HCT116 (cell line): ENCODE measurements at regions not wholly inside any gene's neighbourhood (a gene's known extent, or its start where the extent isn't known, plus 50 kb on each side); places are given as distances from the start of the nearest gene placed in this dataset.

Experiments
- ATAC-seq: fragments of 200-7000 bp; cut with Tn5 transposase; 2 replicates; pipeline ENCODE4 v1.9.1; 2020; ENCODE audit warnings: mild to moderate bottlenecking, moderate library complexity
- BruUV-seq: library from RNA; stranded (reverse); fragments of 400-500 nt; replicated peaks from 2 replicates; lab custom pipeline; 2021; lab: Mats Ljungman, UMichigan
- CTCF ChIA-PET: fragments of 300-600 bp; sonication (Branson Sonifier 250); formaldehyde crosslinking; loops from one replicate; lab custom pipeline; 2021; ENCODE audit warnings: antibody characterized with exemption; lab: Charles Lee
- POLR2A ChIA-PET: fragments of 300-600, 350-600 bp; sonication (Branson Sonifier 250); formaldehyde crosslinking; loops from one replicate; lab custom pipeline; 2021; ENCODE audit warnings: antibody characterized with exemption; lab: Charles Lee
- RAD21 ChIA-PET, 2 experiments: fragments of 300-600 bp; sonication (Branson Sonifier 250); formaldehyde crosslinking; loops; one replicate each; lab custom pipeline; 2023; ENCODE audit warnings: low total read pairs in 2 of 2; ENCODE audit not compliant: uncharacterized antibody in 2 of 2, unreplicated experiment in 2 of 2, low non-redundant PET in 1 of 2; lab: Charles Lee
- DNase-seq: peaks from one replicate; pipeline ENCODE4 v3.0.0-alpha.2; 2010; ENCODE audit warnings: low read depth, low spot score
- H2AFZ ChIP-seq: fragments of 200-600 bp; shearing (Covaris generic), sonication (generic); 2 replicates; pipeline ENCODE4 v1.6.1; 2017; ENCODE audit warnings: low read depth, mixed run types, mixed read lengths, antibody characterized with exemption, low read length; ENCODE audit not compliant: poor library complexity, severe bottlenecking
- H3K27ac ChIP-seq: 2 replicates; pipeline ENCODE4 v1.5.1; 2012; ENCODE audit warnings: low read depth, low read length
- H3K27me3 ChIP-seq: fragments of 200-600 bp; sonication (generic); 2 replicates; pipeline ENCODE4 v1.6.1; 2016; ENCODE audit warnings: mixed run types, low read length, mixed read lengths; ENCODE audit not compliant: insufficient read depth
- H3K36me3 ChIP-seq, 2 experiments: fragments of 200-500 bp in 1 of 2; fragments of 200-600 bp in 1 of 2; sonication (Bioruptor generic) in 1 of 2; sonication (generic) in 1 of 2; 2 replicates each; pipeline versions ENCODE4 v1.5.1 to v1.6.1; 2014 to 2016; ENCODE audit warnings: low read length in 2 of 2, inconsistent platforms in 1 of 2, mixed read lengths in 1 of 2, mixed run types in 1 of 2; ENCODE audit not compliant: insufficient read depth in 2 of 2, control insufficient read depth in 1 of 2
- H3K4me1 ChIP-seq, 2 experiments: fragments of 200-600 bp in 1 of 2; sonication (generic) in 1 of 2; 2 replicates each; pipeline versions ENCODE4 v1.5.1 to v1.6.1; 2012 to 2017; ENCODE audit warnings: low read length in 2 of 2, inconsistent platforms in 1 of 2, mild to moderate bottlenecking in 1 of 2, mixed read lengths in 1 of 2, mixed run types in 1 of 2, moderate library complexity in 1 of 2; ENCODE audit not compliant: insufficient read depth in 2 of 2, control insufficient read depth in 1 of 2
- H3K4me2 ChIP-seq: fragments of 200-600 bp; sonication (generic); 2 replicates; pipeline ENCODE4 v1.6.1; 2017; ENCODE audit warnings: mixed run types, low read length, mixed read lengths
- H3K4me3 ChIP-seq, 2 experiments: fragments of 200-600 bp in 1 of 2; sonication (generic) in 1 of 2; replicated peaks in 1 of 2; 2 replicates each; pipeline ENCODE4 v1.5.1; 2011 to 2016; ENCODE audit warnings: low read length in 2 of 2, control low read depth in 1 of 2, low read depth in 1 of 2, mild to moderate bottlenecking in 1 of 2, mixed read lengths in 1 of 2, mixed run types in 1 of 2
- H3K79me2 ChIP-seq: fragments of 200-600 bp; sonication (generic); 2 replicates; pipeline ENCODE4 v1.6.1; 2017; ENCODE audit warnings: mild to moderate bottlenecking, mixed run types, low read length, moderate library complexity, mixed read lengths; ENCODE audit not compliant: insufficient read depth
- H3K9ac ChIP-seq: fragments of 200-600 bp; sonication (generic); 2 replicates; pipeline ENCODE4 v1.6.1; 2016; ENCODE audit warnings: low read length, mixed read lengths
- H3K9me2 ChIP-seq: fragments of 200-600 bp; sonication (generic), shearing (Covaris generic); 2 replicates; pipeline ENCODE4 v1.6.1; 2017; ENCODE audit warnings: mixed run types, mild to moderate bottlenecking, moderate library complexity; ENCODE audit not compliant: insufficient read depth
- H3K9me3 ChIP-seq, 2 experiments: fragments of 200-500 bp in 1 of 2; fragments of 200-600 bp in 1 of 2; sonication (Bioruptor generic) in 1 of 2; sonication (generic) in 1 of 2; 2 replicates each; pipeline ENCODE4 v1.6.1; 2014 to 2017; ENCODE audit warnings: low read length in 2 of 2, mixed read lengths in 2 of 2, inconsistent platforms in 1 of 2, low read depth in 1 of 2, mild to moderate bottlenecking in 1 of 2, mixed run types in 1 of 2, moderate library complexity in 1 of 2; ENCODE audit not compliant: control insufficient read depth in 1 of 2, insufficient read depth in 1 of 2
- H4K20me1 ChIP-seq: fragments of 200-600 bp; sonication (generic), shearing (Covaris generic); 2 replicates; pipeline ENCODE4 v1.6.1; 2017; ENCODE audit warnings: mixed run types, mild to moderate bottlenecking, moderate library complexity; ENCODE audit not compliant: insufficient read depth
- CEBPB ChIP-seq: IDR thresholded peaks from 2 replicates; pipeline ENCODE4 v1.6.1; 2012; ENCODE audit warnings: low read depth
- JUND ChIP-seq: IDR thresholded peaks from 2 replicates; pipeline ENCODE4 v1.6.1; 2012
- POLR2A ChIP-seq: IDR thresholded peaks from 2 replicates; pipeline ENCODE4 v1.7.0; 2011; ENCODE audit warnings: borderline replicate concordance; ENCODE audit not compliant: insufficient read depth, insufficient read length; ENCODE audit errors: extremely low read depth
- RAD21 ChIP-seq: IDR thresholded peaks from 2 replicates; pipeline ENCODE4 v1.6.1; 2012; ENCODE audit warnings: low read depth, mild to moderate bottlenecking
- SP1 ChIP-seq: IDR thresholded peaks from 2 replicates; pipeline ENCODE4 v1.6.1; 2012; ENCODE audit warnings: low read depth
- TCF7L2 ChIP-seq: IDR thresholded peaks from 2 replicates; pipeline ENCODE4 v1.7.0; 2011; ENCODE audit warnings: borderline replicate concordance, inconsistent platforms; ENCODE audit not compliant: insufficient read depth, insufficient read length; ENCODE audit errors: extremely low read depth
- ZFX ChIP-seq: fragments of 450-650 bp; IDR thresholded peaks from 2 replicates; pipeline ENCODE4 v1.6.1; 2017
- ZNF274 ChIP-seq: fragments of 200-500 bp; sonication (Bioruptor generic); IDR thresholded peaks from 2 replicates; pipeline ENCODE4 v1.6.1; 2014; ENCODE audit warnings: mild to moderate bottlenecking, low read depth, low read length, inconsistent platforms
- intact Hi-C: fragments of 100-400 bp; cut with micrococcal nuclease; formaldehyde crosslinking; loops from 2 replicates; pipeline ENCODE4 v1.10.0; 2022
- TF ChIP-seq, protein P1 (sequence below): IDR thresholded peaks from 2 replicates; pipeline ENCODE4 v1.6.1; 2012; ENCODE audit warnings: low read depth
- TF ChIP-seq, protein P2 (sequence below): IDR thresholded peaks from 2 replicates; pipeline ENCODE4 v1.6.1; 2011; ENCODE audit warnings: mild to moderate bottlenecking, low read length, moderate library complexity; ENCODE audit not compliant: insufficient replicate concordance; ENCODE audit errors: extremely low read depth
- TF ChIP-seq, protein P3 (sequence below): IDR thresholded peaks from 2 replicates; pipeline ENCODE4 v1.6.1; 2012
- TF ChIP-seq, protein P4 (sequence below): IDR thresholded peaks from 2 replicates; pipeline ENCODE4 v1.6.1; 2012

DNA sequence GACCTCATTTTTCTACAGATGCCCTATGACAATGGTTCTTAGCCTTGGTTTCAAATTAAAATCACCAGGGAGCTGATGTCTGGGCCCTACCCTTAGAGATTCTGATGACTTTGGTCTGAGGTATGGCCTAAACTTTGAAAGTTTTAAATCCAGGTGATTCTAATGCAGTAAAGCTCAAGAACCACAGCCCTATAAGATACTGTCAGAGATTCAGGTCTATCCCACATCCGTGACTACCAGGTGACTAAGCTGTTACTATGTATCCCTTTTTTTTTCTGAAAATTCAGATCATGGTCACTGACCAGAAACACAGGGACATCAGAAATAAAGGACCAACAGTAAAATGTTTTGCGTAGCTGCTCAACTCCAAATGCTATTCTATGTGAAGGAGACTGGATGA lies 148.8 kb upstream of the BMP4 start:
- intact Hi-C loops, result no loop called here

More for the DNA sequence above, 148.8 kb upstream of the BMP4 start:
- TF ChIP-seq, protein P1, sequence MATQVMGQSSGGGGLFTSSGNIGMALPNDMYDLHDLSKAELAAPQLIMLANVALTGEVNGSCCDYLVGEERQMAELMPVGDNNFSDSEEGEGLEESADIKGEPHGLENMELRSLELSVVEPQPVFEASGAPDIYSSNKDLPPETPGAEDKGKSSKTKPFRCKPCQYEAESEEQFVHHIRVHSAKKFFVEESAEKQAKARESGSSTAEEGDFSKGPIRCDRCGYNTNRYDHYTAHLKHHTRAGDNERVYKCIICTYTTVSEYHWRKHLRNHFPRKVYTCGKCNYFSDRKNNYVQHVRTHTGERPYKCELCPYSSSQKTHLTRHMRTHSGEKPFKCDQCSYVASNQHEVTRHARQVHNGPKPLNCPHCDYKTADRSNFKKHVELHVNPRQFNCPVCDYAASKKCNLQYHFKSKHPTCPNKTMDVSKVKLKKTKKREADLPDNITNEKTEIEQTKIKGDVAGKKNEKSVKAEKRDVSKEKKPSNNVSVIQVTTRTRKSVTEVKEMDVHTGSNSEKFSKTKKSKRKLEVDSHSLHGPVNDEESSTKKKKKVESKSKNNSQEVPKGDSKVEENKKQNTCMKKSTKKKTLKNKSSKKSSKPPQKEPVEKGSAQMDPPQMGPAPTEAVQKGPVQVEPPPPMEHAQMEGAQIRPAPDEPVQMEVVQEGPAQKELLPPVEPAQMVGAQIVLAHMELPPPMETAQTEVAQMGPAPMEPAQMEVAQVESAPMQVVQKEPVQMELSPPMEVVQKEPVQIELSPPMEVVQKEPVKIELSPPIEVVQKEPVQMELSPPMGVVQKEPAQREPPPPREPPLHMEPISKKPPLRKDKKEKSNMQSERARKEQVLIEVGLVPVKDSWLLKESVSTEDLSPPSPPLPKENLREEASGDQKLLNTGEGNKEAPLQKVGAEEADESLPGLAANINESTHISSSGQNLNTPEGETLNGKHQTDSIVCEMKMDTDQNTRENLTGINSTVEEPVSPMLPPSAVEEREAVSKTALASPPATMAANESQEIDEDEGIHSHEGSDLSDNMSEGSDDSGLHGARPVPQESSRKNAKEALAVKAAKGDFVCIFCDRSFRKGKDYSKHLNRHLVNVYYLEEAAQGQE, result no peak
- no peak for TF ChIP-seq SP1
- TF ChIP-seq ZFX, result no peak
- no peak for TF ChIP-seq POLR2A
- no peak for TF ChIP-seq ZNF274
- TF ChIP-seq, protein P2, sequence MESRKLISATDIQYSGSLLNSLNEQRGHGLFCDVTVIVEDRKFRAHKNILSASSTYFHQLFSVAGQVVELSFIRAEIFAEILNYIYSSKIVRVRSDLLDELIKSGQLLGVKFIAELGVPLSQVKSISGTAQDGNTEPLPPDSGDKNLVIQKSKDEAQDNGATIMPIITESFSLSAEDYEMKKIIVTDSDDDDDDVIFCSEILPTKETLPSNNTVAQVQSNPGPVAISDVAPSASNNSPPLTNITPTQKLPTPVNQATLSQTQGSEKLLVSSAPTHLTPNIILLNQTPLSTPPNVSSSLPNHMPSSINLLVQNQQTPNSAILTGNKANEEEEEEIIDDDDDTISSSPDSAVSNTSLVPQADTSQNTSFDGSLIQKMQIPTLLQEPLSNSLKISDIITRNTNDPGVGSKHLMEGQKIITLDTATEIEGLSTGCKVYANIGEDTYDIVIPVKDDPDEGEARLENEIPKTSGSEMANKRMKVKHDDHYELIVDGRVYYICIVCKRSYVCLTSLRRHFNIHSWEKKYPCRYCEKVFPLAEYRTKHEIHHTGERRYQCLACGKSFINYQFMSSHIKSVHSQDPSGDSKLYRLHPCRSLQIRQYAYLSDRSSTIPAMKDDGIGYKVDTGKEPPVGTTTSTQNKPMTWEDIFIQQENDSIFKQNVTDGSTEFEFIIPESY, result no peak
- no peak for TF ChIP-seq RAD21
- TF ChIP-seq CEBPB, result no peak
- no peak for TF ChIP-seq JUND
- TF ChIP-seq, protein P3, sequence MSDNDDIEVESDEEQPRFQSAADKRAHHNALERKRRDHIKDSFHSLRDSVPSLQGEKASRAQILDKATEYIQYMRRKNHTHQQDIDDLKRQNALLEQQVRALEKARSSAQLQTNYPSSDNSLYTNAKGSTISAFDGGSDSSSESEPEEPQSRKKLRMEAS, result no peak
- TF ChIP-seq TCF7L2, result no peak
- TF ChIP-seq, protein P4, sequence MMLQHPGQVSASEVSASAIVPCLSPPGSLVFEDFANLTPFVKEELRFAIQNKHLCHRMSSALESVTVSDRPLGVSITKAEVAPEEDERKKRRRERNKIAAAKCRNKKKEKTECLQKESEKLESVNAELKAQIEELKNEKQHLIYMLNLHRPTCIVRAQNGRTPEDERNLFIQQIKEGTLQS, result no peak
- peak; percentile 54 for ATAC-seq
- peak overlapping the region; percentile 63 for H3K4me2 ChIP-seq
- no TSS peak for BruUV-seq
- H3K9ac ChIP-seq, result no peak overlapping the region
- H3K27ac ChIP-seq, result peak overlapping the region; percentile 84
- RAD21 ChIA-PET, result no interaction called here
- H3K27me3 ChIP-seq, result no peaks in the 10 kb centered on the region
- peak overlapping the region; percentile 8 for H2AFZ ChIP-seq
- no peaks in the 10 kb centered on the region for H3K9me3 ChIP-seq
- peak overlapping the region in 1 of 2 experiments; percentile 14; a peak in 1 of 4 replicates for H3K4me3 ChIP-seq
- no peaks in the 10 kb centered on the region for H4K20me1 ChIP-seq
- peak; percentile 37 for DNase-seq
- CTCF ChIA-PET, result interaction anchor here (1.5 to 1.8 kb wide), 2 partner anchors 70 to 243 kb away, joined by 3 to 6 read pairs; no protein-coding TSS in a partner anchor
- no peaks in the 10 kb centered on the region for H3K79me2 ChIP-seq
- peaks cover 66 to 75% of the 10 kb centered on the region in 2 experiments for H3K4me1 ChIP-seq
- POLR2A ChIA-PET, result no interaction called here
- no peaks in the 10 kb centered on the region for H3K36me3 ChIP-seq
- no peaks in the 10 kb centered on the region for H3K9me2 ChIP-seq
